ENCODE measurements at regions not wholly inside any gene's neighbourhood (a gene's known extent, or its start where the extent isn't known, plus 50 kb on each side); places are given as distances from the start of the nearest gene placed in this dataset.
"Not testable (repeated sequence)": the region's sequence is repeated elsewhere in the genome, so short reads cannot be mapped to it uniquely, and the experiment has no call there.

GRCh38 chr3:166993015-166993630, 387.0 kb downstream of the ZBBX start:
- DNase-seq (ENCODE audit: low read depth), result no peak

- DNase-seq (ENCODE audit: low read depth), result no peak
Measured at GRCh38 chr3:166986000-166986399, 394.1 kb downstream of the ZBBX start.

GRCh38 chr3:166975796-166976195, 404.3 kb downstream of the ZBBX start:
- DNase-seq (ENCODE audit: low read depth), result not testable (repeated sequence)

GRCh38 chr3:166967714-166968113, 412.4 kb downstream of the ZBBX start:
- not testable (repeated sequence) for DNase-seq (ENCODE audit: low read depth)

- DNase-seq (ENCODE audit: low read depth), result no peak
Measured at GRCh38 chr3:166962911-166963310, 417.2 kb downstream of the ZBBX start.

GRCh38 chr3:166957121-166957520, 423.0 kb downstream of the ZBBX start:
- DNase-seq (ENCODE audit: low read depth), result no peak

- DNase-seq (ENCODE audit: low read depth), result no peak
Measured at GRCh38 chr3:166955201-166955939, 424.7 kb downstream of the ZBBX start.

GRCh38 chr3:166934879-166935278, 445.2 kb downstream of the ZBBX start:
- DNase-seq (ENCODE audit: low read depth), result no peak

GRCh38 chr3:166917437-166917836, 462.7 kb downstream of the ZBBX start:
- DNase-seq (ENCODE audit: low read depth), result no peak

- no peak for DNase-seq (ENCODE audit: low read depth)
Measured at GRCh38 chr3:166902374-166902773, 477.7 kb downstream of the ZBBX start.

GRCh38 chr3:166900866-166901577, 479.1 kb downstream of the ZBBX start:
- peak; percentile 0 for DNase-seq (ENCODE audit: low read depth)

- no peak for DNase-seq (ENCODE audit: low read depth)
Measured at GRCh38 chr3:166897811-166898210, 482.3 kb downstream of the ZBBX start.

GRCh38 chr3:166889241-166889640, 490.9 kb downstream of the ZBBX start:
- no peak for DNase-seq (ENCODE audit: low read depth)

GRCh38 chr3:166879661-166880060, 500.4 kb downstream of the ZBBX start:
- DNase-seq (ENCODE audit: low read depth), result no peak

- no peak for DNase-seq (ENCODE audit: low read depth)
Measured at GRCh38 chr3:166877971-166878370, 502.1 kb downstream of the ZBBX start.

GRCh38 chr3:166864473-166865467, 515.3 kb downstream of the ZBBX start:
- DNase-seq (ENCODE audit: low read depth), result no peak

GRCh38 chr3:166860217-166860616, 519.9 kb downstream of the ZBBX start:
- no peak for DNase-seq (ENCODE audit: low read depth)

- DNase-seq (ENCODE audit: low read depth), result peak; percentile 3
Measured at GRCh38 chr3:166844329-166844728, 535.8 kb downstream of the ZBBX start.

GRCh38 chr3:166842784-166843183, 537.3 kb downstream of the ZBBX start:
- DNase-seq (ENCODE audit: low read depth), result not testable (repeated sequence)

- peak; percentile 18 for DNase-seq (ENCODE audit: low read depth)
Measured at GRCh38 chr3:166837535-166837934, 542.6 kb downstream of the ZBBX start.

- no peak for DNase-seq (ENCODE audit: low read depth)
Measured at GRCh38 chr3:166836836-166837235, 543.3 kb downstream of the ZBBX start.

- DNase-seq (ENCODE audit: low read depth), result peak; percentile 1
Measured at GRCh38 chr3:166829896-166830295, 550.2 kb downstream of the ZBBX start.
